ENCODE measurements at regions not wholly inside any gene's neighbourhood (a gene's known extent, or its start where the extent isn't known, plus 50 kb on each side); places are given as distances from the start of the nearest gene placed in this dataset.
A peak's percentile ranks its signal among the peaks of the same experiment; 100 is the strongest.
"Not testable (repeated sequence)": the region's sequence is repeated elsewhere in the genome, so short reads cannot be mapped to it uniquely, and the experiment has no call there.

DNA sequence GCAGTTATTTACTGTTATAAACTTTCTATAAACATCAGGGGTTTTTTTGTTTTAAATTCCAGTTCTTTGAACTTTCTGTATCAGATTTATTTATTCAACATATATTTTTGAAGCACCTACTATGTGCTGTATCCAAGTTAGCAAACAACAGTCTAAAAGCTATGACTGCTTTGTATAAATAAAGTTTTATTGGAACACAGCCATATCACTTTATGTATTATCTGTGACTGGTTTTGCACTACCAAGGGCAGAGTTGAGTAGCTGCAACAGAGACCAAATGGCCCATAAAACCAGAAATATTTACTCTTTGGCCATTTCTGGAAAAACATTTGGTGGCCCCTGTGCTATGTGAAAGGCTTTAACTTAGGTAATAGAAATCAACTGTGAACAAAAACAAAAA is 110.2 kb upstream of the ERCC4 start:
- no peak for DNase-seq (ENCODE audit: low read depth)

DNA sequence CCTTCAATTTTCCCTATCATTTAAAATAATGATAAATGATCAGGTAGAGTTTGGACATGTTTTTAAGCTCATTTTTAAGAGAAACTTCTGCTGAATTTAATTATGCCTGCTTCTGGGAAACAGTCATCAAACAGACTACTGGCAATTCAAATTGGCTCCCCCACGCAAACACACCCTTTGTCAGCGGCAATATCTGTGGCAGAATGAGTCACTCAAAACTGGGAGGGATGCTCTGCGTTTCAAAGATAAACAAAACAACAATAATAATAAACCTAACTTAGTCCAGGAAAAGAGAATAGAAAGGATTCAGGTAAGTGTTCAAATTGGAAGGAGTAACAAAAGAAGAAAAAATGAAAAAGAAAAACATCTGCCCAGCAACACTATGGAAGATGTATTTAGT is 108.1 kb upstream of the ERCC4 start:
- DNase-seq (ENCODE audit: low read depth): no peak

DNA sequence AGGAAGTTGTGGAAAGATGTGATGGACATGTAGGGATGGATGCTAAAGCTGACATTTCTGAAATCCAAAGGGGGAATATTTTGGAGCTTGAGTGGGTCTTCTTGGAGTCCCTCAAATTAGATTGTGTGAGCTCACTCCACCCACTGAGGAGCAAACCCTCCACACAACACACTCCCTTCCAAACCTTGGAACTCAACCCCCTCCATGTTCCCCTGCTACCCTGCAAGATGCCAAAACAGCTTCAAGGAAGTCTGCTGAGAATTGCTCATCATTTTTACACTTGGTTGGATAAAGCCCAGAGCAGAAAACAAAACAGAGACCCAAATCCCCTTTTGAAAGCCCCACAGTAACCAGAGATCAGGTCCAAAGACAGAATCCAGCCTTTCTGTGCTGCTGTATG is 103.3 kb upstream of the ERCC4 start:
- DNase-seq (ENCODE audit: low read depth): no peak

DNA sequence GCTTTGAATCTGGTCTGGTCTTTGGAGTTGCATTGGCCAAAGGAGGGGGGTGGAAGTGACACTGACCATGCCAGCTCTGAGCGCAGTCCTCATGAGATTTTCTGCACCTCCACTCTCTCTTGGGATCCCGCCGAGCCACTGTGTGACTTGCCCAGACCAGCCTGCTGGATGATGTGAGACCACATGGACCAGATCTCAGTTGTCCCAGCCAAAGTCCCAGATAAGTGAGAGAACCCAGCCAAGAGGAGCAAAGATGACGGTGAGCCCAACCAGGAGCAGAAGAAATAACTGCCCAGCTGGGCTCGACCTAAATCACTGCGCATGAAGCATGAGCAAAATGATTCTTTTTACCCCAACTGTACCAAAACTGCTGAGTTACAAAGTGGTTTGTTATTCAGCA is 96.5 kb upstream of the ERCC4 start:
- DNase-seq (ENCODE audit: low read depth): no peak

DNA sequence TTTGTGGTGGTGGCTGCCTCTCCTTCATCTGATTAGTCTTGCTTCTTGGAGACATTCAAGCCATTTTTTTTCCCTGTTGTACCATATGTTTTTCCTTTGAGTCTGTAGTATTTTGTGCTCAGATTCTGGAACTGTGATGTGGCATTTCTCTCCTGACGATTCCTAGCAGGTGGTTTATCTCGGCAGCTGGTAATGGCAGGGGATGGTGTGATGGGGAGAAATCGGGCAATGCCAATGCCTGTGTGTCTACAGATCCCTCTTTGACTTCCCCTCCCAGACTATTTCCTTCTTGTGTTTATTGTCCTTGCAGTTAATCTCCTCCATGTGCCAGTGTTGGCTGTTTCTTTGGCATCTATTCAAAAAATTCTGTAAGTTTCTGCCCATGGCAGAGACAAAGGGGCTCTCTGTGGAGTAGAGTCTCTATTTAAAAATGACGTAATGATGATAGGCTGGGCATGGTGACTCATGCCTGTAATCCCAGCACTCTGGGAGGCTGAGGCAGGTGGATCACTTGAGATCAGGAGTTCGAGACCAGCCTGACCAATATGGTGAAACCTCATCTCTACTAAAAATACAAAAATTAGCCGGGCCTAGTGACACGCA is 90.2 kb upstream of the ERCC4 start:
- no peak for DNase-seq (ENCODE audit: low read depth)

DNA sequence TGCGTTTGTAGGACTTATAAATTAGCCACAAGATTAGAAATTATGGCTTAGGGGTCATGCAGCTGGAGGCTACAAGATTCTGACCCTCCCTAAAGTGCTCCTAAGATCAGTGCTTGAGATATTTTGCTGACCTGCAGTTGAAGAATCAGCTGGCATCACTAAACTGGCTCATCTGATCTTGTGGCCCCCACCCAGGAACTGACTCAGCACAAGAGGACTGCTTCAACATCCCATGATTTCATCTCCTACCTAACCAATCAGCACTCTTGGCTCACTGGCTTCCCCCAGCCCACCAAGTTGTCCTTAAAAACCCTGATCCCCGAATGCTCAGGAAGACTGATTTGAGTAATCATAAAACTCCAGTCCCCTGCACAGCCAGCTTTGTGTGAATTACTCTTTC is 86.4 kb upstream of the ERCC4 start:
- DNase-seq (ENCODE audit: low read depth): no peak

GRCh38 chr16:13835387-13835786 is 84.6 kb upstream of the ERCC4 start:
- DNase-seq (ENCODE audit: low read depth): no peak

DNA sequence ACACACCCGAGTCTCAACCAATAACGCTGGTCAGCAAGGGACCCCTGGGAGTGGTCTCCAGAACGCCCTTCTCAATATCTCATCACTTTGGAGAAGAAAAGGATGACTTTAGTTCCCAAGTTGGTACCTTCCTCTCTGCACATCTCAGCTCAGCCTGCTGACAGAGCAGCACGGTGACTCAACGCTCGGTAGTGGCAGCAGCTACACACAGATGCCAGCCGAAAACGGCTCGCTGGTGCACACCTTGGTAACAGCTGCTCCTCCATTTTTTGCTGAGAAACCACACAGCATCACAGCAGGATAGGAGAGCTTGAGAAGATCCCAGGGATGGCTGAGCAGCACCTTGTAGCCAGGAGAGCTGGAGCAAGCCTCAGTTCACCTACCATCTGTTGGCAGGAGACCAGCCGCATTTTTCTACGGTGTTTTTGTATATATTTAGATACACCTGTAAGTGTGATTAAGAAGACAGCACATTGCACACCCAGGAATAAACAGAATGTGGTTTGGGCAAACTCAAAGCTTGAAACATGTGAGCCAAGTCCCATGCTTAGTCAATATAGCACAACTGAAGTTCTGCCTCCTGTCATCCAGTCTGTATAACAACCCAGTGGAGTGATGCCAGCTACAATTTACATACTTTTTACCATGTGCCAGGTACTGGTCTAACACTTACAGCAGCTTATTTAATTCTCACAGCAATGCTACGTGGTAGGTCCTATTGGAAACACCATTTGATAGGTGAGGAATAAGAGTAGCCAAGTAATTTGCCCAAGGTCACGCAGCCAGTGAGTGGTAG is 83.8 kb upstream of the ERCC4 start:
- no peak for DNase-seq (ENCODE audit: low read depth)

DNA sequence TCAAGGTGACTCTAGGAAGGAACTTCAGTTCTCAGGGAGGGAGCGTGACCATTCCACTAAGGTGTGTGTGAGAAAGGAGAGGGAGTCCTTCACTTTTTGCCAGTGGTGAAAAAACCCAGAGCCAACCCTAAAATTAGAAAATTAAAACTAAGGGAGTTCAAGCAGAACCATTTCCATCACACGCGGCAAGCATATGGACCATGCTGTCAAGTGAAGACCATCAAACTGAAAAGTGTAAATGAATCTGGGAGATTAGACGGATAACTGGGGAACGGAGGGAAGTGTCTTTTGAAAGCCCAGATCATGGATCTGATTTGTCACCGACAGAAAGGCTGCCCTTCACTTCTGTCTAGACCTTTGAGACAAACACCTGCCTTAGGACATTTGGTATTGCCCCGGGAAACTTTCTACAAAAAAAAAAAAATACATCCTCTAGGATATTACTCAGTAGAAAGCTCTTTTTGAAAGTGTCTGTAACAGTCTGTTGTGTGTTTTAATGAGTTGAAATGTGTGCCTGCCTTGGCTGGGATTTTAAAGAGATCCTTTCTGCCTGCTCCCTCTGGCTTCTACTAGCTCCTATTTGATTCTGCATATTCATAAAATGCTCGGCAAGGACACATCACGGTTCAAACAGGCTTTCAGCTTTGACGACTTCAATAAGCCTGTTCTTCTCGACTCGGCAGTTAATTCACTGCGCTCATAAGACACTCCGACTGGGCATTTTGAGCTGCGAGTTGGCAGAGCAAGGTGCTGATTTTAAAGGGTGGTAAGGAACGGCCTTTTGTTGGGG is 81.4 kb upstream of the ERCC4 start:
- DNase-seq (ENCODE audit: low read depth): no peak

DNA sequence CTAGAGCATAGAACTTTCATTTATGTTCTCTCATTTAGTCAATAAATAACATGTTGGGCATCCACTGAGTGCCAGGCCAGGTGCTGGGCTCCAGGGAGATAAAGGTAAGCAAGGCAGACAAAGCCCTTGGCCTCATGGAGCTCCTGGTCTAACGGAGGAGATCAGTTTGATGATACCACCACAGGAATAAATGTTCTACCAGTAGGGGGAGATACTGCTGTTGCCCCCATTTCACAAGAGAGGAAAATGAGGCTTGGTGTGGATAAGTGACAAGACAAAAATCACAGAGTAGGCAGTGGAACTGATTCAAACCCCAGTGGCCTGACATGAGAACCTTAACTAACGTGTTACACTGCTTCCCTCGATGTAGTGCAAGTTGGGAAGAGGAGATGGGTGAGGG is 80.4 kb upstream of the ERCC4 start:
- no peak for DNase-seq (ENCODE audit: low read depth)

- no peak for DNase-seq (ENCODE audit: low read depth)
Observed at GRCh38 chr16:13845232-13845631, 74.7 kb upstream of the ERCC4 start.

- no peak for DNase-seq (ENCODE audit: low read depth)
Observed at GRCh38 chr16:13848795-13849194, 71.2 kb upstream of the ERCC4 start.

DNA sequence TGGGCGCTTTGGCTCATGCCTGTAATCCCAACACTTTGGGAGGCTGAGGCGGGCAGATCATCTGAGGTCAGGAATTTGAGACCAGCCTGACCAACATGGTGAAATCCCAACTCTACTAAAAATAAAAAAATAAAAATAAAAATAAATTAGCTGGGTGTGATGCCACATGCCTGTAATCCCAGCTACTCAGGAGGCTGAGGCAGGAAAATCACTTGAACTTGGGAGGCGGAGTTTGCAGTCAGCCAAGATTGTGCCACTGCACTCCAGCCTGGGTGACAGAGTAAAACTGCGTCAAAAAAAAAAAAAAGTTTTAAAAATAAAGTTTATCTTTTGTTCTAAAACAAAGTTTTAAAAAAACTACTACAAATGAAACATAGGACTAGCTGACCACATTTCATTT is 69.8 kb upstream of the ERCC4 start:
- not testable (repeated sequence) for DNase-seq (ENCODE audit: low read depth)

GRCh38 chr16:13852827-13853226 is 67.1 kb upstream of the ERCC4 start:
- no peak for DNase-seq (ENCODE audit: low read depth)

DNA sequence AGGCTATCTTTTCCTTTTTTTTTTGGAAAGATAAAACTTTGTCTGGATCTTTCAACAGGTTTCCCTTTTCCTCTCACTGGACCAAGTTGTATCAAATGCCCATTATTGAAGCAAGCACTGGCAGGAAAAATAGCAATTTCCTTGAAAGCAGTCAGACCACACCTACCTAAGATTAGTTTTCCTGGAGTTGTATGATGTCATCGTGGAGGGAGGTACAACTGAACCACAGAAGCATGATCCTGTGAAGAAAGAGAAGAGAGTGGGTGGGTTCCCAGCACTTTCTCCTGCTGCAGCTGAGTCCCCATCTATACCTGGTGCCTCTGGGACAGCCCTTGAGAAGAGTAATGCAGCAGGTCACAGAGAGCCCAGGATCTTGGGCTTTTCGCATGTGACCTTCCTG is 63.6 kb upstream of the ERCC4 start:
- DNase-seq (ENCODE audit: low read depth): no peak

GRCh38 chr16:13856811-13857511 is 63.0 kb upstream of the ERCC4 start:
- DNase-seq (ENCODE audit: low read depth): no peak

DNA sequence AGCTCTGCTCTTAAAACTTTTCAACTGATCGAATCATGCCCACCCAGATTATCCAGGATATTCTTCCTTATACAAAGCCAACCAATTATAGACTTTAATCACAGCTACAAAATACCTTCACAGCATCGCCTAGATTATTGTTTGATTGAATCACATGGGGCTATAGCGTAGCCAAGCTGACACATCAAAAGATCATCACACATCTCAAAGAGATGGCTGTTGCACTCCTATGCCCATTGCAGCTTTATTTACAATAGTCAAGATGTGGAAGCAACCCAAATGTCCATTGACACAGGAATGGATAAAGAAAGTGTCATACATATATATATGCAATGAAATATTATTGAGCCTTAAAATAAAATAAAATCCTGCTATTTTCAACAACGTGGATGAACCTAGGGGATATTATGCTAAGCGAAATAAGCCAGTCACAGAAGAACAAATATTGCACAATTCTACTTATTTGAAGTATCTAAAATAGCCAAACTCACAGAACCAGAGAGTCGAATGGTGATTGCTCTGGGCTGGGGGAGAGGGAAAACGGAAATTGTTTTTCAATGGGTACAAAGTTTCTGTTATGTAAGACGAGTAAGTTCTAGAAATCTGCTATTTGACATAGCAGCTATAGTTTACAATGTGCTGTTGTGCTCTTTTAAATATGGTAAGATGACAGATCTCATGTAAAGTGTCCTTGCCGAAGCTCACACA is 60.9 kb upstream of the ERCC4 start:
- no peak for DNase-seq (ENCODE audit: low read depth)

GRCh38 chr16:13863075-13863765 is 56.7 kb upstream of the ERCC4 start:
- no peak for DNase-seq (ENCODE audit: low read depth)

DNA sequence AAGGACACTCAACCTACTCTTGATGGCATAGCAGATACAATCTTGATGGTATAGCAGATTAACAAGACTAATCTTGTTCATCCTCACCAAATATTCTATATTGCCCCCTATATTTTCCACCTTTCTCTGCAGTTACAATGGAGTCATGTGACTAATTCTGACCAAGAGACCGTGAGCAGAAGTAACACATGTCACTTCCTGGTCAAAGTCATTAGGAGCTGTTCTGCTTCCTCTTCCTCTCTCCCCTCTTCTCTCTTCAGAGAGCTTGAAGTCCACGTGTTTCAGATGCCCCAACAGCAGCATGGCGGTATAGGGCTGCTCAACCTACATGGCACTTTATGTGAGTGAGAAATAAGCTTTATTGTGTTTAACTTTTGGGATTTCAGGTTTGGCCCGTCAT is 55.3 kb upstream of the ERCC4 start:
- DNase-seq (ENCODE audit: low read depth): no peak

GRCh38 chr16:13866073-13866472 is 53.9 kb upstream of the ERCC4 start:
- DNase-seq (ENCODE audit: low read depth): peak; percentile 3
